ENCODE measurements at regions not wholly inside any gene's neighbourhood (a gene's known extent, or its start where the extent isn't known, plus 50 kb on each side); places are given as distances from the start of the nearest gene placed in this dataset.

DNA sequence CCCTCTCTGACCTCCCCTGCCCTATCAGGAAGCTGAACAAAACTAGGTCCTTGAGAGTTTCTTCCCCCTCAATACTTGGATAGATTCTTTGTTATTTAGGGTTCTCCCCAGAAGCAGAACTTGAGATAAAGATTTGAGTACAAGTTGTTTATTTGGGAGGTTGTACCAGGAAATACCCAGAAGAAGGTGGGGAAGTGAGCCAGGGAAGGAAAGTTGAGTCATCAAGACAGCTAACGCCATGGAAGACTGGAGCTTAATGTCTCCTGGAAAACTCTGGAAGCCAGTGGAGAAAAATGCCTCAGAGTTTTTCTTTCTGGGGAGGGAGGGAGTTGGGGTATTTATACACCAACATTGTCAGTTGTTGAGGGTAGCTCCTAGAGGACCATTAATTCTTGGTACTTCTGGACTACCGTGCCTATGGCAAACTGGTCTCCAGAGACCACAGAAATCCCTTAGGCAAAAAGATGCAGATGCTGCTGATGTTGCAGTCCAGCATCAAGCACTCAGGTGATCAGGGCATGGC, 102.6 kb upstream of the ZFP64 start (continued):
- TF ChIP-seq FOXK1 (CRISPR knock-in tag; IDR thresholded peaks at IDR 0.05) (no peak), SMAD3 (CRISPR knock-in tag; IDR thresholded peaks at IDR 0.05; ENCODE audit: borderline replicate concordance) (no peak), ZNF423 (CRISPR knock-in tag; IDR thresholded peaks at IDR 0.05) (no peak), OVOL2 (CRISPR knock-in tag; IDR thresholded peaks at IDR 0.05; ENCODE audit: borderline replicate concordance) (no peak)
- TF ChIP-seq, protein P1, sequence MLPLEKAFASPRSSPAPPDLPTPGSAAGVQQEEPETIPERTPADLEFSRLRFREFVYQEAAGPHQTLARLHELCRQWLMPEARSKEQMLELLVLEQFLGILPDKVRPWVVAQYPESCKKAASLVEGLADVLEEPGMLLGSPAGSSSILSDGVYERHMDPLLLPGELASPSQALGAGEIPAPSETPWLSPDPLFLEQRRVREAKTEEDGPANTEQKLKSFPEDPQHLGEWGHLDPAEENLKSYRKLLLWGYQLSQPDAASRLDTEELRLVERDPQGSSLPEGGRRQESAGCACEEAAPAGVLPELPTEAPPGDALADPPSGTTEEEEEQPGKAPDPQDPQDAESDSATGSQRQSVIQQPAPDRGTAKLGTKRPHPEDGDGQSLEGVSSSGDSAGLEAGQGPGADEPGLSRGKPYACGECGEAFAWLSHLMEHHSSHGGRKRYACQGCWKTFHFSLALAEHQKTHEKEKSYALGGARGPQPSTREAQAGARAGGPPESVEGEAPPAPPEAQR (CRISPR knock-in tag; IDR thresholded peaks at IDR 0.05), result no peak

- POLR2A ChIA-PET, result no interaction called here
- CTCF ChIA-PET, result no interaction called here
- ATAC-seq, result no peak; the same call in 1 of the 2 replicates
- no peaks in the 10 kb centered on the region; the same call in 1 of the 2 replicates for H3K27me3 Mint-ChIP-seq (ENCODE audit: low read depth)
- no peak overlapping the region for H3K27ac Mint-ChIP-seq
- no peaks in the 10 kb centered on the region for H3K36me3 Mint-ChIP-seq
- no peaks in the 10 kb centered on the region for H3K4me1 Mint-ChIP-seq
- no peak for TF ChIP-seq FOXJ3 (CRISPR knock-in tag; IDR thresholded peaks at IDR 0.05; ENCODE audit: borderline replicate concordance)
- no peak for TF ChIP-seq TCF7 (CRISPR knock-in tag; IDR thresholded peaks at IDR 0.05; ENCODE audit: low read depth)
- no peak for TF ChIP-seq GABPB1 (CRISPR knock-in tag; IDR thresholded peaks at IDR 0.05)
- TF ChIP-seq NR1H2 (CRISPR knock-in tag; IDR thresholded peaks at IDR 0.05), result no peak
- no peak for TF ChIP-seq SP1 (CRISPR knock-in tag; conservative IDR thresholded peaks at IDR 0.05)
- TF ChIP-seq PRRX2 (CRISPR knock-in tag; IDR thresholded peaks at IDR 0.05), result no peak
- no peak for TF ChIP-seq ZBTB21 (CRISPR knock-in tag; IDR thresholded peaks at IDR 0.05; ENCODE audit: borderline replicate concordance)
- TF ChIP-seq SMAD3 (CRISPR knock-in tag; IDR thresholded peaks at IDR 0.05; ENCODE audit: borderline replicate concordance), result no peak
- TF ChIP-seq, protein P2, sequence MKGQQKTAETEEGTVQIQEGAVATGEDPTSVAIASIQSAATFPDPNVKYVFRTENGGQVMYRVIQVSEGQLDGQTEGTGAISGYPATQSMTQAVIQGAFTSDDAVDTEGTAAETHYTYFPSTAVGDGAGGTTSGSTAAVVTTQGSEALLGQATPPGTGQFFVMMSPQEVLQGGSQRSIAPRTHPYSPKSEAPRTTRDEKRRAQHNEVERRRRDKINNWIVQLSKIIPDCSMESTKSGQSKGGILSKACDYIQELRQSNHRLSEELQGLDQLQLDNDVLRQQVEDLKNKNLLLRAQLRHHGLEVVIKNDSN (CRISPR knock-in tag; IDR thresholded peaks at IDR 0.05), result no peak
- TF ChIP-seq GTF2I (CRISPR knock-in tag; conservative IDR thresholded peaks at IDR 0.05), result no peak
- H3K9me3 Mint-ChIP-seq, result peaks cover 5% of the 10 kb centered on the region
- DNase-seq (ENCODE audit: low spot score), result no peak
- H3K4me3 Mint-ChIP-seq, result no peak overlapping the region
Measured at GRCh38 chr20:52291109-52291508, 99.5 kb upstream of the ZFP64 start.

- ChIA-PET CTCF (no interaction called here), POLR2A (no interaction called here)
- Mint-ChIP-seq H3K9me3 (peaks cover 5% of the 10 kb centered on the region), H3K4me3 (no peak overlapping the region), H3K36me3 (no peaks in the 10 kb centered on the region), H3K27me3 (ENCODE audit: low read depth) (no peaks in the 10 kb centered on the region; the same call in 1 of the 2 replicates), H3K27ac (no peak overlapping the region), H3K4me1 (no peaks in the 10 kb centered on the region)
- no peak for TF ChIP-seq PREB (CRISPR knock-in tag; IDR thresholded peaks at IDR 0.05; ENCODE audit: borderline replicate concordance)
- no peak for TF ChIP-seq ETV6 (CRISPR knock-in tag; IDR thresholded peaks at IDR 0.05)
- TF ChIP-seq GRHL2 (CRISPR knock-in tag; IDR thresholded peaks at IDR 0.05; ENCODE audit: insufficient replicate concordance, severe bottlenecking), result no peak
- TF ChIP-seq CTCF (IDR thresholded peaks at IDR 0.05), result no peak
- TF ChIP-seq PRRX2 (CRISPR knock-in tag; IDR thresholded peaks at IDR 0.05), result no peak
- TF ChIP-seq NR3C1 (CRISPR knock-in tag; conservative IDR thresholded peaks at IDR 0.05; ENCODE audit: low read depth), result no peak
- TF ChIP-seq ZNF416 (CRISPR knock-in tag; IDR thresholded peaks at IDR 0.05), result no peak
- TF ChIP-seq SMAD4 (CRISPR knock-in tag; IDR thresholded peaks at IDR 0.05), result no peak
- no peak for TF ChIP-seq HMGXB4 (CRISPR knock-in tag; IDR thresholded peaks at IDR 0.05)
- TF ChIP-seq ZNF121 (CRISPR knock-in tag; IDR thresholded peaks at IDR 0.05), result no peak
- no peak for TF ChIP-seq ZNF232 (CRISPR knock-in tag; IDR thresholded peaks at IDR 0.05)
- no peak for TF ChIP-seq MYBL2 (CRISPR knock-in tag; IDR thresholded peaks at IDR 0.05)
- no peak for TF ChIP-seq E2F5 (CRISPR knock-in tag; IDR thresholded peaks at IDR 0.05)
- TF ChIP-seq JUN (CRISPR knock-in tag; IDR thresholded peaks at IDR 0.05), result no peak
- DNase-seq (ENCODE audit: low spot score) (no peak), ATAC-seq (no peak)
Measured at GRCh38 chr20:52290569-52290968, 99.0 kb upstream of the ZFP64 start.

All from WTC11 (cell line).